SU-DHL-6 (cell line): ENCODE measurements at regions not wholly inside any gene's neighbourhood (a gene's known extent, or its start where the extent isn't known, plus 50 kb on each side); places are given as distances from the start of the nearest gene placed in this dataset.

Experiments
- H2AFZ ChIP-seq: fragments of 200-600 bp; sonication (generic); 2 replicates; pipeline ENCODE4 v1.6.1; 2014; ENCODE audit warnings: low read depth, mild to moderate bottlenecking, moderate library complexity, mixed read lengths, antibody characterized with exemption, low read length; ENCODE audit not compliant: severe bottlenecking
- H3F3A ChIP-seq: fragments of 200-600 bp; shearing (Covaris generic); 2 replicates; pipeline ENCODE4 v1.6.0; 2016; ENCODE audit warnings: antibody characterized with exemption, mild to moderate bottlenecking; ENCODE audit not compliant: insufficient read depth
- H3K27ac ChIP-seq: fragments of 200-600 bp; sonication (generic); 2 replicates; pipeline ENCODE4 v1.5.1; 2016; ENCODE audit warnings: low read depth, mild to moderate bottlenecking, low read length, moderate library complexity, mixed read lengths
- H3K27me3 ChIP-seq: fragments of 200-600 bp; sonication (generic), shearing (Covaris generic); 2 replicates; pipeline ENCODE4 v1.6.0; 2014; ENCODE audit warnings: mild to moderate bottlenecking, low read length
- H3K36me3 ChIP-seq: fragments of 200-600 bp; sonication (generic); 2 replicates; pipeline ENCODE4 v1.6.1; 2014; ENCODE audit warnings: mild to moderate bottlenecking, low read length, mixed read lengths
- H3K4me2 ChIP-seq: fragments of 300-600, 200-600 bp; shearing (Covaris generic), sonication (generic); 2 replicates; pipeline ENCODE4 v1.6.0; 2014; ENCODE audit warnings: low read length, low read depth, mild to moderate bottlenecking; ENCODE audit not compliant: poor library complexity, severe bottlenecking
- H3K4me3 ChIP-seq: fragments of 200-600 bp; sonication (generic); 2 replicates; pipeline ENCODE4 v1.5.1; 2014; ENCODE audit warnings: antibody characterized with exemption, low read length, mild to moderate bottlenecking, mixed read lengths; ENCODE audit not compliant: insufficient read depth, poor library complexity, severe bottlenecking
- H3K79me2 ChIP-seq: fragments of 200-600 bp; sonication (generic); 2 replicates; pipeline ENCODE4 v1.6.1; 2014; ENCODE audit warnings: mild to moderate bottlenecking, low read length, moderate library complexity; ENCODE audit not compliant: insufficient read depth
- H3K9ac ChIP-seq: fragments of 200-600 bp; sonication (generic); 2 replicates; pipeline ENCODE4 v1.7.0; 2014; ENCODE audit warnings: mild to moderate bottlenecking, low read length
- H3K9me2 ChIP-seq: fragments of 200-600 bp; sonication (generic); replicated peaks from 2 replicates; pipeline ENCODE4 v1.6.1; 2014; ENCODE audit warnings: low read length; ENCODE audit not compliant: insufficient read depth
- H3K9me3 ChIP-seq: fragments of 200-600 bp; sonication (generic); 2 replicates; pipeline ENCODE4 v1.6.1; 2014; ENCODE audit warnings: low read length, mixed read lengths; ENCODE audit not compliant: insufficient read depth
- H4K20me1 ChIP-seq: fragments of 200-600 bp; sonication (generic); 2 replicates; pipeline ENCODE4 v1.6.1; 2014; ENCODE audit warnings: low read depth, mild to moderate bottlenecking, antibody characterized with exemption, low read length, moderate library complexity, mixed read lengths
- CTCF ChIP-seq: fragments of 200-600 bp; sonication (generic); IDR thresholded peaks from one replicate; pipeline ENCODE4 v1.5.1; 2017; ENCODE audit warnings: antibody characterized with exemption, mild to moderate bottlenecking, low read length, moderate library complexity; ENCODE audit not compliant: insufficient read depth, poor library complexity, severe bottlenecking
- EZH2phosphoT487 ChIP-seq: fragments of 200-600 bp; sonication (generic), shearing (Covaris generic); conservative IDR thresholded peaks from 2 replicates; pipeline ENCODE4 v1.6.1; 2018; ENCODE audit warnings: mild to moderate bottlenecking, antibody characterized with exemption, low read length, moderate library complexity, mixed read lengths

GRCh38 chr4:175499735-175500352 lies 312.2 kb downstream of the GPM6A start:
- no peak overlapping the region for H3K4me2 ChIP-seq
- no peaks in the 10 kb centered on the region for H3K27me3 ChIP-seq
- H3K9me2 ChIP-seq: no peaks in the 10 kb centered on the region
- no peak overlapping the region for H3K4me3 ChIP-seq
- no peak overlapping the region for H3K27ac ChIP-seq
- H3F3A ChIP-seq: no peaks in the 10 kb centered on the region
- H3K36me3 ChIP-seq: no peaks in the 10 kb centered on the region
- no peaks in the 10 kb centered on the region for H4K20me1 ChIP-seq
- peaks cover 7% of the 10 kb centered on the region; the same call in 1 of the 2 replicates for H3K9me3 ChIP-seq
- TF ChIP-seq CTCF (no peak), EZH2phosphoT487 (no peak)
- H3K9ac ChIP-seq: no peak overlapping the region
- no peak overlapping the region for H2AFZ ChIP-seq
- no peaks in the 10 kb centered on the region for H3K79me2 ChIP-seq

GRCh38 chr4:175504318-175504717 lies 307.7 kb downstream of the GPM6A start:
- Histone ChIP-seq H3K27ac (no peak overlapping the region), H3K9ac (no peak overlapping the region), H3K4me3 (no peak overlapping the region), H3K36me3 (no peaks in the 10 kb centered on the region), H3K9me3 (no peaks in the 10 kb centered on the region; the same call in 1 of the 2 replicates), H3K27me3 (no peaks in the 10 kb centered on the region), H3K79me2 (no peaks in the 10 kb centered on the region), H3K9me2 (no peaks in the 10 kb centered on the region), H4K20me1 (no peaks in the 10 kb centered on the region), H3F3A (no peaks in the 10 kb centered on the region), H2AFZ (peak overlapping the region; percentile 9), H3K4me2 (no peak overlapping the region)
- TF ChIP-seq CTCF (no peak), EZH2phosphoT487 (no peak)

GRCh38 chr4:175509320-175509719 lies 302.7 kb downstream of the GPM6A start:
- Histone ChIP-seq H3K27ac (no peak overlapping the region), H3K9me3 (no peaks in the 10 kb centered on the region), H3F3A (no peaks in the 10 kb centered on the region), H3K79me2 (no peaks in the 10 kb centered on the region), H3K9ac (no peak overlapping the region), H3K36me3 (no peaks in the 10 kb centered on the region), H3K27me3 (no peaks in the 10 kb centered on the region), H3K9me2 (no peaks in the 10 kb centered on the region), H3K4me3 (no peak overlapping the region), H2AFZ (no peak overlapping the region), H4K20me1 (no peaks in the 10 kb centered on the region), H3K4me2 (no peak overlapping the region)
- TF ChIP-seq CTCF (peak; percentile 78), EZH2phosphoT487 (no peak)
